Inflammatory macrophage treated with lipopolysaccharide for 4 hours (primary cell): ENCODE measurements at regions not wholly inside any gene's neighbourhood (a gene's known extent, or its start where the extent isn't known, plus 50 kb on each side); places are given as distances from the start of the nearest gene placed in this dataset.
A peak's percentile ranks its signal among the peaks of the same experiment; 100 is the strongest.
"Not testable (repeated sequence)": the region's sequence is repeated elsewhere in the genome, so short reads cannot be mapped to it uniquely, and the experiment has no call there.

Source experiments
- DNase-seq: peaks from one replicate; pipeline ENCODE4 v3.0.0-alpha.2; 2020

- DNase-seq = not testable (repeated sequence)
Observed at GRCh38 chr20:17891131-17891530, 77.5 kb downstream of the SNX5 start.

- no peak for DNase-seq
Observed at GRCh38 chr20:17890330-17890729, 78.3 kb downstream of the SNX5 start.

GRCh38 chr20:17889226-17889625, 79.4 kb downstream of the SNX5 start:
- DNase-seq = no peak

- DNase-seq = no peak
Observed at GRCh38 chr20:17888044-17888443, 80.5 kb downstream of the SNX5 start.

GRCh38 chr20:17887331-17888030, 81.1 kb downstream of the SNX5 start:
- no peak for DNase-seq

- peak; percentile 72 for DNase-seq
Observed at GRCh38 chr20:17885544-17885943, 83.0 kb downstream of the SNX5 start.

GRCh38 chr20:17885076-17885475, 83.5 kb downstream of the SNX5 start:
- DNase-seq = no peak

- DNase-seq = no peak
Observed at GRCh38 chr20:17884307-17885003, 84.1 kb downstream of the SNX5 start.

- no peak for DNase-seq
Observed at GRCh38 chr20:17883592-17884306, 84.8 kb downstream of the SNX5 start.

GRCh38 chr20:17882834-17883591, 85.6 kb downstream of the SNX5 start:
- DNase-seq = no peak

GRCh38 chr20:17882065-17882833, 86.3 kb downstream of the SNX5 start:
- no peak for DNase-seq

GRCh38 chr20:17881741-17882064, 86.9 kb downstream of the SNX5 start:
- DNase-seq = no peak

- DNase-seq = no peak
Observed at GRCh38 chr20:17878912-17879602, 89.5 kb downstream of the SNX5 start.

GRCh38 chr20:17878069-17878911, 90.3 kb downstream of the SNX5 start:
- DNase-seq = no peak

GRCh38 chr20:17875981-17876385, 92.6 kb downstream of the SNX5 start:
- no peak for DNase-seq

- no peak for DNase-seq
Observed at GRCh38 chr20:17875106-17875980, 93.3 kb downstream of the SNX5 start.

- no peak for DNase-seq
Observed at GRCh38 chr20:17874271-17875105, 94.1 kb downstream of the SNX5 start.

- no peak for DNase-seq
Observed at GRCh38 chr20:17873410-17874270, 95.0 kb downstream of the SNX5 start.
